ENCODE measurements at regions not wholly inside any gene's neighbourhood (a gene's known extent, or its start where the extent isn't known, plus 50 kb on each side); places are given as distances from the start of the nearest gene placed in this dataset.
"Not testable (repeated sequence)": the region's sequence is repeated elsewhere in the genome, so short reads cannot be mapped to it uniquely, and the experiment has no call there.

DNA sequence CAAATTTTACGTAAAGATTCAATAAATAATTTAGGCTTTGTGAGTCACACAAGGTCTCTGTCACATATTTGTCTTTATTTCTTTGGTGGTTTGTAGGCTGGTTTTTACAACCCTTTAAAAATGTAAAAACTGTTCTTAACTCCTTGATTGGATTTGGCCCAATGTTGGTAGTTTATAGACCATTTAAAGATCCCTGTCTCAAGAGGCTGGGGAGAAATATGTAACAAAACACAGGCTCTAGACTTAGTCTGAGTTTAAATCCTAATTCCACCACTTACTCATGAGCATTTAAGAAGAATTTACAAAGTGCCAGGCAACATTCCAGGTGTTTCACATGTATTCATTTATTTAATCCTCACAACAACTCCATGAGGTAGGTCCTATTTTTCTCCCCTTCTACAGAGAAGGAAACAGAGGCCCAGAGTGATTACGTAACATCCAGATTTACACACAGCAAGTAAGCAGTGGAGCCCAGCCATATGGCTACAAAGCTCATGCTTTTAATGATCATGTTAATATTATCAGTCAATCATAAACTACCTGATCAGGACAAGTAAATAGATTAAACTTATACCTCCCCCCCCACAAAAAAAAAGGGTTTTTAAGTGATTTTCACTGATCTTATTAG is 416.6 kb upstream of the ACVR2A start:
- Histone ChIP-seq H3K27me3 (ENCODE audit: control insufficient read depth, insufficient read depth, low read length) (no peaks in the 10 kb centered on the region), H3K27ac (ENCODE audit: low read depth, low read length) (no peak overlapping the region), H3K4me3 (ENCODE audit: low read depth, low read length) (no peak overlapping the region), H3K9ac (ENCODE audit: low read depth, low read length) (no peak overlapping the region), H3K4me1 (ENCODE audit: control insufficient read depth, insufficient read depth, low read length) (0 out of 2 replicates have a peak, but pooled peaks cover 7% of the 10 kb centered on the region), H3K9me3 (ENCODE audit: control insufficient read depth, insufficient read depth, low read length) (no peaks in the 10 kb centered on the region), H3K36me3 (ENCODE audit: control insufficient read depth, insufficient read depth, low read length) (no peaks in the 10 kb centered on the region)

DNA sequence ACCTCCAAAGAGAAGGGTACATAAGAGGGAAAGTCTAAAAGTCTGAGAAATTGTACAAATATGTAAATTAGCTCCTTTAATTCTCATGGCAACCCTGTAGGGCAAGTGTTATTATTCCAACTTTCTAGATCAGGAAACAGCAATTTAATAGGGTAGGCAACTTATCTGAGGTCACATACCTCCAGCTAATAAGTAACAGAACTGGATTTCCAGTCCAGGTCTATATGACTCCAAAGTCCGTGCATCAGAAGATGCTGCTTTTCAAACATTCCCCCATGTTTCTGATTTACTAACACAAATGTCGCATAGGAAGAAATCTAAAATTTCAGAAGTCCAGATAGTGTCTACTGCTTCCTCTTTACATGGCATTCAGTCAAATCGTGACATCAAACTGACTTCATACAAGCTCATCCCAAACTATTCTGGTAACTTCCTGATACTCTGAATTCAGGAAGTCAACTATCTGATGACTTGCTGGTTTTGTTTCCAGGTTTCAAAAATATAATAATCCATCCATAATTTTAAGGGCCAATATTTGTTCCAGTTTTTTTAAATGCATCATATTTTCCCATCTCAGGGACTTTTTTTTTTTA is 419.3 kb upstream of the ACVR2A start:
- no peak overlapping the region for H3K27ac ChIP-seq (ENCODE audit: low read depth, low read length)
- no peak overlapping the region for H3K9ac ChIP-seq (ENCODE audit: low read depth, low read length)
- no peaks in the 10 kb centered on the region for H3K9me3 ChIP-seq (ENCODE audit: control insufficient read depth, insufficient read depth, low read length)
- no peaks in the 10 kb centered on the region for H3K36me3 ChIP-seq (ENCODE audit: control insufficient read depth, insufficient read depth, low read length)
- H3K27me3 ChIP-seq (ENCODE audit: control insufficient read depth, insufficient read depth, low read length) = no peaks in the 10 kb centered on the region
- H3K4me1 ChIP-seq (ENCODE audit: control insufficient read depth, insufficient read depth, low read length) = no peaks in the 10 kb centered on the region
- no peak overlapping the region for H3K4me3 ChIP-seq (ENCODE audit: low read depth, low read length)

DNA sequence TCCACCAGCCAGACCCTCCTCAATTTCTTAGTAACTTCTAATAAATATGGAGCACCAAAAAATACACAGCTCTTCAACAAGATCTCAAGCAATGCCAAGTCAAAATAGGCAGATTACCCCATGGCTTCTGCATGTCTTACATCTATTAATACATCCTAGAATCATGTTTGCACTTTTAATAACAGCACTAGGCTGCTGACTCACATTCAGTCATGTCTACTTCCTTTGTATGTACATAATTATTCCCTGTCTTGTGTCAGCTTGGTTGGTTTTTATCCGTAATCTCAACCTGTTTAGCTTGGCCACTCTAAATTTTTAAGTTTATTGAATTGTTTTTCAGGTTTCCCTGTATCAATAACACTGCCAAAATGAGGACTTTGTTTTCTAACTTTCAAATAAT is 420.1 kb upstream of the ACVR2A start:
- Histone ChIP-seq H3K9me3 (ENCODE audit: control insufficient read depth, insufficient read depth, low read length) (no peaks in the 10 kb centered on the region), H3K4me1 (ENCODE audit: control insufficient read depth, insufficient read depth, low read length) (no peaks in the 10 kb centered on the region), H3K9ac (ENCODE audit: low read depth, low read length) (no peak overlapping the region), H3K4me3 (ENCODE audit: low read depth, low read length) (no peak overlapping the region), H3K36me3 (ENCODE audit: control insufficient read depth, insufficient read depth, low read length) (no peaks in the 10 kb centered on the region), H3K27ac (ENCODE audit: low read depth, low read length) (no peak overlapping the region), H3K27me3 (ENCODE audit: control insufficient read depth, insufficient read depth, low read length) (no peaks in the 10 kb centered on the region)

DNA sequence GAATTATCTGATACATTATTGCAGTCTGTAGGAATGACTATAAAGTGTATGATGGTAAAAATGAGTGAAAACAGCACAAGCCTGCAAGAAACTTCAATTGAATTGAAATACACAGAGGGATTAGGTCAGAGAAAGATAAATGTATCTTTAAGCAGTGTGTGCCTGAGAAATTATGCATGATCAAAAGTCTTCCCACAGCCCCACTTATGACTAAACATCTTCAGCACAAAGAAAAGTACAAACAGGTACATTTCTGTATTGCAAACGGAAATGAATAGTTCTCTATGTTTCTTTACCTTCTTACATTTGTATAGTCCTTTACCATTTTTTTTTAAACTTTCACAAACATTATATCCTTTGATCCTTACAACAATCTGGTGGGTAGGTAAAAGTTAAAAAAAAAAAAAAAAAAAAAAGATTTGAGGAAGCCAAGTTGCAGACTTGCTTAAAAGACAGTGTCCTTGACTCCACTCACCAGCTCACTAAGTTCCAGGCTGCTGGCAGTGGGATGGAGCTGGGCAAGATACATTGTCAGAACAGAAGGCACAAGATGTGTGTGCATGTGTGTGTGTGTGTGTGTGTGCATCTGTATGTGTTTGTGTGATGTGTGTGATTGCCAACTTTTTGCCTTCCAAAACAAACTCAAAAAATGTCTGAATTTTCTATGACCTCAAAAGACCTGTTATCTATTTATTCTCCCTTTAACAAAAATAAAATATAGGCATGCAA is 423.7 kb upstream of the ACVR2A start:
- Histone ChIP-seq H3K27ac (ENCODE audit: low read depth, low read length) (no peak overlapping the region), H3K4me3 (ENCODE audit: low read depth, low read length) (no peak overlapping the region), H3K9me3 (ENCODE audit: control insufficient read depth, insufficient read depth, low read length) (no peaks in the 10 kb centered on the region), H3K9ac (ENCODE audit: low read depth, low read length) (no peak overlapping the region), H3K4me1 (ENCODE audit: control insufficient read depth, insufficient read depth, low read length) (no peaks in the 10 kb centered on the region), H3K36me3 (ENCODE audit: control insufficient read depth, insufficient read depth, low read length) (no peaks in the 10 kb centered on the region), H3K27me3 (ENCODE audit: control insufficient read depth, insufficient read depth, low read length) (no peaks in the 10 kb centered on the region)

DNA sequence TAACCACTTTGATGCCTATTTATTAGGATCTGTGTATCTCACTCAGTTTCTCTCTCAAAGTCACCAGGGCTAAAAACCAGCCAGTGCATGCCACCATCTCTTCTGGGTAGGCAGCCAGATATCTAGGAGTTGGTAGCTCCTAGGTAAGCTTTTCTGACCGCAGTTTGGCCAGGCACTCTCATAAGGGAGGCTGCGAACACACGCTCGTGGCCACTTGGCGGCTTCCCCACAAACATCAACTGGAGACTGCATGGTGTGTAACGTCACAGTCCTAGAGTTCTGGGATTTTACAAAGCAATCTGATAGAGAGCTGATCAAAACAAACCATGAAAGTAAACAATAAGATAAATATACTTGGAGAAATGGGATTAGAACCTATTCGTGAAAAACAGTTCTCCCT is 424.3 kb upstream of the ACVR2A start:
- H3K4me3 ChIP-seq (ENCODE audit: low read depth, low read length) = no peak overlapping the region
- no peak overlapping the region for H3K9ac ChIP-seq (ENCODE audit: low read depth, low read length)
- H3K27ac ChIP-seq (ENCODE audit: low read depth, low read length) = no peak overlapping the region
- H3K4me1 ChIP-seq (ENCODE audit: control insufficient read depth, insufficient read depth, low read length) = no peaks in the 10 kb centered on the region
- no peaks in the 10 kb centered on the region for H3K36me3 ChIP-seq (ENCODE audit: control insufficient read depth, insufficient read depth, low read length)
- H3K27me3 ChIP-seq (ENCODE audit: control insufficient read depth, insufficient read depth, low read length) = no peaks in the 10 kb centered on the region
- no peaks in the 10 kb centered on the region for H3K9me3 ChIP-seq (ENCODE audit: control insufficient read depth, insufficient read depth, low read length)

DNA sequence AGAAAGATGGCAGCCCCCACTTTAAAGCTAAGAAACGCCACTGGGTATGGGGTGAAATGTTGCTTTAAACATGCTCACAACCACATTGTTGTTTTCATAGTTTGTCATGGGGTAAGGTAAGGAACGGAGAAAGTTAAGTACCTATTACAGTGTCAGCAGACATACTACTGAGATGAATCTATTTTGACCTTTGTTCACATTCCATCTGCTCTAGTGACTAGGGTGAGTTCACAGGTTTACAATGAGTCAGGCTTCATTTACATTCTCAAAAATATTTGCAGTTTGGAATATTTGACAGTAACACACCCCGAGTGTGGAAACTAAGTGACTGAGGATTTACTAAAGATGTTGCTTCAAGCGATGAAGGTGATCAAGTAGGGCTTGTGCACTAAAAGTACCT is 428.7 kb upstream of the ACVR2A start:
- no peak overlapping the region for H3K4me3 ChIP-seq (ENCODE audit: low read depth, low read length)
- H3K4me1 ChIP-seq (ENCODE audit: control insufficient read depth, insufficient read depth, low read length) = no peaks in the 10 kb centered on the region
- H3K36me3 ChIP-seq (ENCODE audit: control insufficient read depth, insufficient read depth, low read length) = no peaks in the 10 kb centered on the region
- H3K27ac ChIP-seq (ENCODE audit: low read depth, low read length) = no peak overlapping the region
- H3K9me3 ChIP-seq (ENCODE audit: control insufficient read depth, insufficient read depth, low read length) = no peaks in the 10 kb centered on the region
- H3K27me3 ChIP-seq (ENCODE audit: control insufficient read depth, insufficient read depth, low read length) = no peaks in the 10 kb centered on the region
- no peak overlapping the region for H3K9ac ChIP-seq (ENCODE audit: low read depth, low read length)

DNA sequence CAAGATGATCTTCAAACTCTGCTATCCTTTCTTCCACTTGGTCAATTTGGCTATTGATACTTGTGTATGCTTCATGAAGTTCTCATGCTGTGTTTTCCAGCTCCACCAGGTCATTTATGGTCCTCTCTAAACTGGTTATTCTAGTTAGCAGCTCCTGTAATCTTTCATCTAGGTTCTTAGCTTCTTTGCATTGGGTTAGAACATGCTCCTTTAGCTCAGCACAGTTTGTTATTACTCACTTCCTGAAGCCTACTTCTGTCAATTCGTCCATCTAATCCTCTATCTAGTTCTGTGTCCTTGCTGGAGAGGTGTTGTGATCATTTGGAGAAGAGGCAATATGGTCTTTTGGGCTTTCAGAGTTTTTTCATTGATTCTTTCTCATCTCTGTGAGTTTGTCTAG is 430.2 kb upstream of the ACVR2A start:
- H3K27me3 ChIP-seq (ENCODE audit: control insufficient read depth, insufficient read depth, low read length); H3K4me1 ChIP-seq (ENCODE audit: control insufficient read depth, insufficient read depth, low read length); H3K9ac ChIP-seq (ENCODE audit: low read depth, low read length); H3K36me3 ChIP-seq (ENCODE audit: control insufficient read depth, insufficient read depth, low read length); H3K27ac ChIP-seq (ENCODE audit: low read depth, low read length); H3K4me3 ChIP-seq (ENCODE audit: low read depth, low read length); H3K9me3 ChIP-seq (ENCODE audit: control insufficient read depth, insufficient read depth, low read length): not testable (repeated sequence)

DNA sequence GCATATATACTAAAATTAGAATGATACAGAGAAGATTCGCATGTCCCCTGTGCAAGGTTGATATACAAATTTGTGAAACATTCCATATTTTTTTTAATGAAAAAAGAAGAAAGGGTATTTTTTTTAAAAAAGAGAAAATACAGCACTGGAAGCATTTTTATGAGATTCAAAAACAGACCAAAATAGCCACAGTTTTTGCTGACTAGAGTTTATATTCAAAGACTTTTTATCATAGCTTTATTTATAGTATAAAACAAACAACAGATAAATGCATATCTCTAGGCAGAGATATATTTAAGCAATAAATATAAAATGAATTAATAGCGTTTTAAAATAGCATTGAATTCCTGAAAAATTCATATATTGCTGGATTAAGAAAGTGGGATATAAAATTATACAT is 436.5 kb upstream of the ACVR2A start:
- Histone ChIP-seq H3K9ac (ENCODE audit: low read depth, low read length) (no peak overlapping the region), H3K27ac (ENCODE audit: low read depth, low read length) (no peak overlapping the region), H3K36me3 (ENCODE audit: control insufficient read depth, insufficient read depth, low read length) (no peaks in the 10 kb centered on the region), H3K9me3 (ENCODE audit: control insufficient read depth, insufficient read depth, low read length) (no peaks in the 10 kb centered on the region), H3K4me3 (ENCODE audit: low read depth, low read length) (no peak overlapping the region), H3K4me1 (ENCODE audit: control insufficient read depth, insufficient read depth, low read length) (no peaks in the 10 kb centered on the region), H3K27me3 (ENCODE audit: control insufficient read depth, insufficient read depth, low read length) (no peaks in the 10 kb centered on the region)

DNA sequence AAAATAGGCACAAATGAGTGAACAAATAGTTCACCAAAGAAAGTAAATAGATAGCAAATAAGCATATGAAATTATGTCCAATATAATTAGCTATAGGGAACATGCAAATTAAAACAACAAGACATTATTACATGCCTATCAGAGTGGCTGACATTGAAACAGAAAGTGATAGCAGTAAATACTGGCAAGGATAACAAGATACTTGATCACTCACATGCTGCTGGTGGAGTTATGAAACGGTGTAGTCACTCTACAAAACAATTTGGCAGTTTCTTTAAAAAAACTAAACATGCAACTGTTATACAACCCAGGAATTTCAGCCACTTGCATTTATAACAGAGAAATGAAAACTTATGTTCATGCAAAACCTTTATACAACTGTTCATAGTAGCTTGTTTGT is 439.2 kb upstream of the ACVR2A start:
- Histone ChIP-seq H3K27me3 (ENCODE audit: control insufficient read depth, insufficient read depth, low read length) (no peaks in the 10 kb centered on the region), H3K4me1 (ENCODE audit: control insufficient read depth, insufficient read depth, low read length) (no peaks in the 10 kb centered on the region), H3K27ac (ENCODE audit: low read depth, low read length) (no peak overlapping the region), H3K9ac (ENCODE audit: low read depth, low read length) (no peak overlapping the region), H3K36me3 (ENCODE audit: control insufficient read depth, insufficient read depth, low read length) (no peaks in the 10 kb centered on the region), H3K4me3 (ENCODE audit: low read depth, low read length) (no peak overlapping the region), H3K9me3 (ENCODE audit: control insufficient read depth, insufficient read depth, low read length) (no peaks in the 10 kb centered on the region)

DNA sequence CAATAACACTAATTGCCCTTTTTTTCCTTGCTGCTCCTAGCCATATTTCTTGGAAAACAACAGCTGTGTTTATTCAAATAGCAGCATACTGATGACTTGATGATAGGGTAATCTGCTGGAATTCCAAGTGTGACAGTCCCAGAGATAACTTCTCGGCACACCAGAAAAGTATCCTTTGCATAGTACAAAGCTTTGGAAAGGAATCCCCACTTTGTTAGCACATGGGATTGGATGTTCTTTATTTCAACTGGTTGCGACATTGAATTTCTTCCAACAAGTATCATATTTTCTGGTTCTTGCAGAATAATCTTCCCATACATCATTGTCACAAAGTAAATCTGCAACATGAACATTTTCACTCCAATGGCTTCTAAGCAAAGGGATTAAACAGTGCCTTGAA is 445.8 kb upstream of the ACVR2A start:
- no peak overlapping the region for H3K27ac ChIP-seq (ENCODE audit: low read depth, low read length)
- H3K27me3 ChIP-seq (ENCODE audit: control insufficient read depth, insufficient read depth, low read length) = no peaks in the 10 kb centered on the region
- H3K9me3 ChIP-seq (ENCODE audit: control insufficient read depth, insufficient read depth, low read length) = no peaks in the 10 kb centered on the region
- no peak overlapping the region for H3K9ac ChIP-seq (ENCODE audit: low read depth, low read length)
- no peak overlapping the region for H3K4me3 ChIP-seq (ENCODE audit: low read depth, low read length)
- H3K4me1 ChIP-seq (ENCODE audit: control insufficient read depth, insufficient read depth, low read length) = no peaks in the 10 kb centered on the region
- no peaks in the 10 kb centered on the region for H3K36me3 ChIP-seq (ENCODE audit: control insufficient read depth, insufficient read depth, low read length)

DNA sequence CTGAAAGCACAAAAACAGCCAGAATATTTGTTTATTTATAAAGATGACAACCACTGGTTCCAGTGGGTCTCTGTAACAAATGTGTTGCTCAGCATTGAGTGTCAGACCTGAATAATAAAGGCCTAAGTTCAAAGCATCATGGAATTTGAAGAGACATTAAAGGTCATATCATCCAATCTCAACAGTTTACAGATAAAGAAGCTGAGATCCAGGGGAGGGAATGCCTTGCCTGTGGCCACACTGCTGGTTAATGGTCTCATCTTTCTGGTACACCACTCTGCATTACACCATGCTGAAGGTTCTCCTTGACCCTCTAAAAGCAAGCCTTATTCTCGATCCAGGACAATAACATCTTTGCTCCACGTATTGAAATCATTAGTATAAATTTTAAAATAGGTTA is 446.5 kb upstream of the ACVR2A start:
- H3K27ac ChIP-seq (ENCODE audit: low read depth, low read length) = no peak overlapping the region
- H3K4me1 ChIP-seq (ENCODE audit: control insufficient read depth, insufficient read depth, low read length) = no peaks in the 10 kb centered on the region
- H3K36me3 ChIP-seq (ENCODE audit: control insufficient read depth, insufficient read depth, low read length) = no peaks in the 10 kb centered on the region
- no peak overlapping the region for H3K9ac ChIP-seq (ENCODE audit: low read depth, low read length)
- no peaks in the 10 kb centered on the region for H3K9me3 ChIP-seq (ENCODE audit: control insufficient read depth, insufficient read depth, low read length)
- no peak overlapping the region for H3K4me3 ChIP-seq (ENCODE audit: low read depth, low read length)
- no peaks in the 10 kb centered on the region for H3K27me3 ChIP-seq (ENCODE audit: control insufficient read depth, insufficient read depth, low read length)

Measured in HUES48 (cell line).